LNCAP (cell line): ENCODE measurements at regions not wholly inside any gene's neighbourhood (a gene's known extent, or its start where the extent isn't known, plus 50 kb on each side); places are given as distances from the start of the nearest gene placed in this dataset.

ENCODE experiments used
- CTCF ChIP-seq: fragments of 450-650 bp; IDR thresholded peaks from 2 replicates; pipeline ENCODE4 v1.5.1; 2017; ENCODE audit warnings: mild to moderate bottlenecking

GRCh38 chr6:132004668-132005067, 53.5 kb upstream of the CCN2 start:
- TF ChIP-seq CTCF = no peak

GRCh38 chr6:132003516-132004178, 52.5 kb upstream of the CCN2 start:
- TF ChIP-seq CTCF = no peak
